Heart left ventricle (tissue), 16 donors: ENCODE measurements at regions not wholly inside any gene's neighbourhood (a gene's known extent, or its start where the extent isn't known, plus 50 kb on each side); places are given as distances from the start of the nearest gene placed in this dataset.
A peak's percentile ranks its signal among the peaks of the same experiment; 100 is the strongest.

Experiments
- ATAC-seq, 4 donors: fragments of 200-7000 bp; cut with Tn5 transposase; one replicate each; pipeline ENCODE4 v1.9.1; 2020 to 2022; ENCODE audit warnings: moderate library complexity in 4 of 4, mild to moderate bottlenecking in 3 of 4, moderate number of reproducible peaks in 1 of 4
- DNase-seq, 5 donors: peaks; one replicate each; pipeline ENCODE4 v3.0.0-alpha.2; 2020
- H3K27ac ChIP-seq, 12 donors: fragments of 200-600 bp; sonication (generic) in 4 of 12; one replicate each; pipeline versions ENCODE4 v1.5.0 to v1.8.0; 2016 to 2022; ENCODE audit warnings: mild to moderate bottlenecking in 2 of 12
- H3K27me3 ChIP-seq, 9 donors: fragments of 200-600 bp; sonication (generic) in 2 of 9; one replicate each; pipeline versions ENCODE4 v1.5.1 to v1.8.0; 2016 to 2022; ENCODE audit warnings: mild to moderate bottlenecking in 3 of 9
- H3K36me3 ChIP-seq, 9 donors: fragments of 200-600 bp; sonication (generic) in 2 of 9; one replicate each; pipeline versions ENCODE4 v1.5.0 to v1.8.0; 2018 to 2022; ENCODE audit warnings: mild to moderate bottlenecking in 2 of 9
- H3K4me1 ChIP-seq, 12 donors: fragments of 200-600 bp; sonication (generic) in 4 of 12; one replicate each; pipeline versions ENCODE4 v1.5.0 to v1.8.0; 2016 to 2022; ENCODE audit warnings: mild to moderate bottlenecking in 3 of 12
- H3K4me3 ChIP-seq, 12 donors: fragments of 200-600 bp; sonication (generic) in 4 of 12; one replicate each; pipeline versions ENCODE4 v1.5.0 to v1.8.0; 2017 to 2022; ENCODE audit warnings: mild to moderate bottlenecking in 9 of 12, moderate library complexity in 4 of 12
- H3K9me3 ChIP-seq, 12 donors: fragments of 200-600 bp; sonication (generic) in 4 of 12; one replicate each; pipeline versions ENCODE4 v1.5.0 to v1.8.0; 2016 to 2022; ENCODE audit warnings: mild to moderate bottlenecking in 1 of 12
- CTCF ChIP-seq, 12 donors: fragments of 200-600 bp; sonication (generic) in 4 of 12; IDR thresholded peaks; one replicate each; pipeline versions ENCODE4 v1.5.0 to v1.8.0; 2018 to 2022; ENCODE audit warnings: antibody characterized with exemption in 12 of 12, mild to moderate bottlenecking in 5 of 12
- POLR2A ChIP-seq, 2 donors: fragments of 450-650 bp; IDR thresholded peaks; one replicate each; pipeline ENCODE4 v1.6.1; 2017; ENCODE audit warnings: antibody characterized with exemption in 2 of 2, mild to moderate bottlenecking in 2 of 2, moderate library complexity in 2 of 2
- WGBS, 4 donors: extraction: QIAGEN DNeasy Blood & Tissue Kit in 2 of 4; methylation state at CpG; one replicate each; pipeline versions ENCODE4 v1.1.5 to v1.1.7; 2013 to 2018; 5-methylcytosine and 5-hydroxymethylcytosine counted together
- intact Hi-C, 10 donors: fragments of 100-400 bp; cut with DNase I; formaldehyde crosslinking; loops; one replicate each; pipeline versions ENCODE4 v1.11.1 to v1.14.2; 2022
- donor health status: ischemic (EF 13 %, LVEDD 7.1; RV severe dilation, severe dysfunction).
- donor health status: healthy with polysubstance abuse.
- donor health status: DM: no; HTN: yes; CAD: no.
- donor health status: DM: no; HTN: no; CAD: no.
- donor health status: ischemic (EF 25% LVEDD 6.9; RV normal size, moderate dysfunction).
- donor health status: ischemic (EF 25% LVEDD 5.7; RV mildly dilated, moderate dysfunction).
- donor health status: healthy.
- donor health status: DM: yes; HTN: yes; CAD: no.
- donor health status: ischemic (EF 35%, LVEDD 5.7; RV mildly dilated, moderate dysfunction).
- donor health status: nonischemic (EF 11% LVEDD 7.7; RV severe dilation, severe dysfunction).
- donor health status: DM: yes; HTN: yes; CAD: no.
- donor health status: PGD.
- donor health status: ischemic (EF 29% LVEDD 5.4; RV normal size, mild dysfunction).
- donor health status: nonischemic (EF 23%, LVEDD 6.1; RV moderate dilation, normal function).

- WGBS, 4 donors = 83 to 94% (median 91%) methylated on average over 7 of the region's 7 CpGs
- Histone ChIP-seq H3K27me3 (no peaks in the 10 kb centered on the region), H3K9me3 (no peaks in the 10 kb centered on the region), H3K36me3 (no peaks in the 10 kb centered on the region), H3K4me1 (peaks cover 0 to 23% (median 19%) of the 10 kb centered on the region in 12 donors), H3K4me3 (no peak overlapping the region), H3K27ac (no peak overlapping the region)
- intact Hi-C loops = no loop called here
- TF ChIP-seq CTCF (IDR thresholded peaks at IDR 0.05) (no peak), POLR2A (IDR thresholded peaks at IDR 0.05) (no peak)
- DNase-seq = no peak
- no peak for ATAC-seq
Measured at GRCh38 chr14:100436745-100437406, 113.7 kb downstream of the SLC25A47 start.

- Histone ChIP-seq H3K27ac (no peak overlapping the region), H3K4me3 (no peak overlapping the region), H3K36me3 (no peaks in the 10 kb centered on the region), H3K27me3 (no peaks in the 10 kb centered on the region), H3K4me1 (peaks cover 0 to 23% (median 19%) of the 10 kb centered on the region in 12 donors), H3K9me3 (no peaks in the 10 kb centered on the region)
- 84 to 89% (median 86%) methylated on average over 5 of the region's 5 CpGs for WGBS, 4 donors
- intact Hi-C loops = no loop called here
- DNase-seq (no peak), ATAC-seq (no peak)
- TF ChIP-seq POLR2A (IDR thresholded peaks at IDR 0.05) (no peak), CTCF (IDR thresholded peaks at IDR 0.05) (no peak)
Measured at GRCh38 chr14:100438271-100438670, 115.1 kb downstream of the SLC25A47 start.

- intact Hi-C loops = no loop called here
- TF ChIP-seq CTCF (IDR thresholded peaks at IDR 0.05) (no peak), POLR2A (IDR thresholded peaks at IDR 0.05) (no peak)
- Histone ChIP-seq H3K36me3 (no peaks in the 10 kb centered on the region), H3K4me3 (no peak overlapping the region), H3K9me3 (no peaks in the 10 kb centered on the region), H3K27me3 (no peaks in the 10 kb centered on the region), H3K4me1 (peaks cover 0 to 23% (median 19%) of the 10 kb centered on the region in 12 donors), H3K27ac (peak overlapping the region in 1 of 12 donors; percentile 45)
- no peak for DNase-seq
- 71 to 82% (median 82%) methylated on average over 10 of the region's 10 CpGs for WGBS, 4 donors
- ATAC-seq = no peak
Measured at GRCh38 chr14:100438678-100439592, 115.8 kb downstream of the SLC25A47 start.

- H3K36me3 ChIP-seq = no peaks in the 10 kb centered on the region
- H3K27me3 ChIP-seq = no peaks in the 10 kb centered on the region
- no peak overlapping the region for H3K4me3 ChIP-seq
- H3K9me3 ChIP-seq = no peaks in the 10 kb centered on the region
- H3K4me1 ChIP-seq = peaks cover 0 to 23% (median 19%) of the 10 kb centered on the region in 12 donors
- ATAC-seq = peak in 2 of 4 donors; percentile 53 to 76
- peak overlapping the region in 10 of 12 donors; percentile 8 to 72 (median 40) for H3K27ac ChIP-seq
- 50 to 65% (median 58%) methylated on average over 6 of the region's 6 CpGs for WGBS, 4 donors
- peak in 3 of 5 donors; percentile 26 to 65 (median 45) for DNase-seq
- intact Hi-C loops = loop anchor here (1.0 to 10.0 kb wide), 8 partner anchors 108 to 1188 kb away; no protein-coding TSS in a partner anchor
- TF ChIP-seq CTCF (IDR thresholded peaks at IDR 0.05) (no peak), POLR2A (IDR thresholded peaks at IDR 0.05) (no peak)
Measured at GRCh38 chr14:100439781-100440180, 116.6 kb downstream of the SLC25A47 start.
